K562 (cell line): ENCODE measurements at regions not wholly inside any gene's neighbourhood (a gene's known extent, or its start where the extent isn't known, plus 50 kb on each side); places are given as distances from the start of the nearest gene placed in this dataset.

ENCODE experiments used
- ATAC-seq: fragments of 200-7000 bp; cut with Tn5 transposase; 3 replicates; pipeline ENCODE4 v1.9.1; 2020; ENCODE audit warnings: moderate library complexity
- BruUV-seq: library from RNA; stranded (reverse); fragments of 400-500 nt; replicated peaks from 2 replicates; lab custom pipeline; 2021; lab: Mats Ljungman, UMichigan
- CTCF ChIA-PET: fragments of 300-600 bp; formaldehyde crosslinking; extraction: SDS; loops from one replicate; lab custom pipeline; 2021; ENCODE audit warnings: low intra/inter-chr PET ratio; lab: Yijun Ruan, JAX
- POLR2A ChIA-PET: fragments of 300-600, 350-650 bp; sonication (Branson Sonifier 250); formaldehyde crosslinking; extraction: SDS; loops from one replicate; lab custom pipeline; 2021; ENCODE audit warnings: antibody characterized with exemption, inconsistent platforms; lab: Yijun Ruan, JAX
- DNase-seq, 4 experiments: peaks; one replicate each; pipeline versions ENCODE4 v3.0.0 to v3.0.0-alpha.2; 2011 to 2018; ENCODE audit warnings: low spot score in 3 of 4, mixed read lengths in 3 of 4; ENCODE audit errors: extremely low read depth in 1 of 4
- FAIRE-seq: peaks from 2 replicates; lab custom pipeline; 2011; peaks lifted over from hg19 to GRCh38; lab: Jason Lieb, UNC
- H2AFZ ChIP-seq: 2 replicates; pipeline ENCODE4 v1.6.0; 2011; ENCODE audit warnings: low read depth, low read length, control low read depth, inconsistent platforms
- H3K27ac ChIP-seq: fragments of 200-600 bp; 3 replicates; pipeline ENCODE4 v1.8.0; 2011; ENCODE audit warnings: low read depth, mild to moderate bottlenecking, control low read depth, inconsistent platforms, low read length, moderate library complexity, mixed read lengths; ENCODE audit errors: extremely low read depth
- H3K27me3 ChIP-seq, 2 experiments: fragments of 300-600 bp in 1 of 2; 2 replicates in 1 of 2; 3 replicates in 1 of 2; pipeline versions ENCODE4 v1.6.0 to v1.8.0; 2011; ENCODE audit warnings: inconsistent platforms in 2 of 2, low read length in 2 of 2, mild to moderate bottlenecking in 1 of 2, mixed read lengths in 1 of 2, moderate library complexity in 1 of 2; ENCODE audit not compliant: control insufficient read depth in 2 of 2, insufficient read depth in 2 of 2
- H3K36me3 ChIP-seq: fragments of 300-600 bp; 3 replicates; pipeline ENCODE4 v1.8.0; 2011; ENCODE audit warnings: mild to moderate bottlenecking, low read length, inconsistent platforms; ENCODE audit not compliant: control insufficient read depth, insufficient read depth
- H3K4me1 ChIP-seq, 2 experiments: fragments of 200-600 bp in 1 of 2; replicated peaks in 1 of 2; 2 replicates in 1 of 2; 3 replicates in 1 of 2; pipeline versions ENCODE4 v1.5.1 to v1.8.0; 2011; ENCODE audit warnings: inconsistent platforms in 2 of 2, low read length in 2 of 2, mild to moderate bottlenecking in 1 of 2, mixed read lengths in 1 of 2, moderate library complexity in 1 of 2; ENCODE audit not compliant: control insufficient read depth in 2 of 2, insufficient read depth in 2 of 2
- H3K4me2 ChIP-seq: 2 replicates; pipeline ENCODE4 v1.6.1; 2011; ENCODE audit warnings: low read length, control low read depth, inconsistent platforms, mixed read lengths; ENCODE audit not compliant: insufficient read depth
- H3K4me3 ChIP-seq: fragments of 200-600 bp; sonication (generic), shearing (Covaris generic); 2 replicates; pipeline ENCODE4 v1.5.1; 2016; ENCODE audit warnings: control low read depth, inconsistent platforms
- H3K79me2 ChIP-seq: fragments of 200-600 bp; 3 replicates; pipeline ENCODE4 v1.8.0; 2011; ENCODE audit warnings: low read length, inconsistent platforms; ENCODE audit not compliant: control insufficient read depth, insufficient read depth
- H3K9ac ChIP-seq, 2 experiments: 2 replicates each; pipeline versions ENCODE4 v1.6.0 to v1.6.1; 2011; ENCODE audit warnings: low read depth in 2 of 2, low read length in 2 of 2, control low read depth in 1 of 2, inconsistent platforms in 1 of 2, mild to moderate bottlenecking in 1 of 2, mixed read lengths in 1 of 2; ENCODE audit not compliant: insufficient read depth in 1 of 2
- H3K9me1 ChIP-seq: one replicate; pipeline ENCODE4 v1.6.0; 2011; ENCODE audit warnings: inconsistent platforms, mild to moderate bottlenecking, low read length, moderate library complexity; ENCODE audit not compliant: control insufficient read depth, insufficient read depth
- H3K9me3 ChIP-seq: replicated peaks from 2 replicates; pipeline ENCODE4 v1.5.1; 2011; ENCODE audit warnings: low read depth, low read length, inconsistent platforms; ENCODE audit not compliant: control insufficient read depth, insufficient read depth
- H4K20me1 ChIP-seq: replicated peaks from 2 replicates; pipeline ENCODE4 v1.6.1; 2011; ENCODE audit warnings: low read length, inconsistent platforms, mixed read lengths; ENCODE audit not compliant: control insufficient read depth, insufficient read depth
- COPS2 ChIP-seq: fragments of 450-650 bp; conservative IDR thresholded peaks from 2 replicates; pipeline ENCODE4 v1.6.1; 2016; ENCODE audit warnings: mild to moderate bottlenecking, moderate library complexity
- DACH1 ChIP-seq: fragments of 450-650 bp; IDR thresholded peaks from 2 replicates; pipeline ENCODE4 v1.6.1; 2018; ENCODE audit not compliant: partially characterized antibody
- EHMT2 ChIP-seq: fragments of 450-650 bp; IDR thresholded peaks from 2 replicates; pipeline ENCODE4 v1.6.1; 2018; ENCODE audit warnings: antibody characterized with exemption
- GABPA ChIP-seq: fragments of 200-800 bp; sonication (Bioruptor generic); conservative IDR thresholded peaks from 2 replicates; pipeline ENCODE4 v1.6.1; 2016; ENCODE audit warnings: low read depth, missing genetic modification characterization, missing compliant biosample characterization
- GTF2B ChIP-seq: IDR thresholded peaks from 2 replicates; pipeline ENCODE4 v1.6.1; 2011; ENCODE audit not compliant: insufficient read length; ENCODE audit errors: extremely low read depth
- MBD2 ChIP-seq: sonication (generic); IDR thresholded peaks from 2 replicates; pipeline ENCODE4 v1.6.1; 2016; ENCODE audit warnings: low read depth, borderline replicate concordance
- MTA1 ChIP-seq: fragments of 450-650 bp; IDR thresholded peaks from 2 replicates; pipeline ENCODE4 v1.6.1; 2017; ENCODE audit warnings: borderline replicate concordance
- MTA2 ChIP-seq: fragments of 450-650 bp; IDR thresholded peaks from 2 replicates; pipeline ENCODE4 v1.6.1; 2016; ENCODE audit warnings: low read depth
- NCOA4 ChIP-seq: fragments of 450-650 bp; IDR thresholded peaks from 2 replicates; pipeline ENCODE4 v1.6.1; 2018; ENCODE audit warnings: mild to moderate bottlenecking; ENCODE audit not compliant: partially characterized antibody
- NCOR1 ChIP-seq: fragments of 450-650 bp; IDR thresholded peaks from 2 replicates; pipeline ENCODE4 v1.6.1; 2016; ENCODE audit warnings: mild to moderate bottlenecking, moderate library complexity
- NFIC ChIP-seq: fragments of 450-650 bp; IDR thresholded peaks from 2 replicates; pipeline ENCODE4 v1.6.1; 2017; ENCODE audit warnings: mild to moderate bottlenecking, inconsistent platforms
- TRIM28 ChIP-seq: fragments of 450-650 bp; IDR thresholded peaks from 2 replicates; pipeline ENCODE4 v1.6.1; 2017
- WGBS: fragments of 100-300 bp; shearing (Covaris generic); methylation state at CpG from one replicate; pipeline ENCODE4 v1.1.6; 2016; ENCODE audit warnings: low coverage, mixed read lengths; ENCODE audit not compliant: insufficient coverage; ENCODE audit errors: missing lambda C conversion rate; 5-methylcytosine and 5-hydroxymethylcytosine counted together
- in situ Hi-C: fragments of 300-500 bp; cut with MboI; formaldehyde crosslinking; loops from 4 replicates; pipeline ENCODE4 v1.15.0; 2018; ENCODE audit warnings: inconsistent platforms, mixed read lengths
- intact Hi-C: fragments of 100-400 bp; cut with micrococcal nuclease; formaldehyde crosslinking; loops from 2 replicates; pipeline ENCODE4 v1.14.2; 2022
- TF ChIP-seq, protein P1 (sequence below): sonication (generic); formaldehyde crosslinking; IDR thresholded peaks from 2 replicates; pipeline ENCODE4 v1.8.0; 2022; ENCODE audit warnings: missing genetic modification reagents, mild to moderate bottlenecking, moderate library complexity, borderline replicate concordance
- TF ChIP-seq, protein P2 (sequence below): sonication (generic); formaldehyde crosslinking; IDR thresholded peaks from 2 replicates; pipeline ENCODE4 v1.8.1; 2022; ENCODE audit warnings: missing genetic modification reagents

DNA sequence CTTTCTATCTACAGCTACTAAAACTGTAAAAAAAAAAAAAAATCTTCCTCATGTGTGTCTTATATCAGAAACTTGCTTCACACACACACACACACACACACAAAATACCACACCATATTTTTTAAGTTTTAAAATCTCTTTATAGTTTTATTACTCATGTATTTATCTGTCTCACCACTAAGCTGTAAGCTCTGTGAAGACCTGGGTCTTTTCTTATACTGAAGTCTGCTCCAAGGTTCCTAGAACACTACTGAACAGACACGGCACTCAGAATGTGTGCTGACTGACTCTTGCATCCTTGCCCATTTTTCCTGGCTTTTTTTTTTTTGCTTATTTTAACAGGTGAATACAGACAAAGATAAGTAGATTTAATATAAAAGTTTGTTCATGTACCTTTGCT lies 135.6 kb upstream of the CXXC4 start:
- in situ Hi-C loops: no loop called here
- no peaks in the 10 kb centered on the region for H3K9me3 ChIP-seq
- H3K36me3 ChIP-seq: no peaks in the 10 kb centered on the region
- ATAC-seq (no peak), FAIRE-seq (no peak), DNase-seq (no peak)
- no peak overlapping the region for H3K4me3 ChIP-seq
- no peak for TF ChIP-seq NFIC
- TF ChIP-seq NCOR1: no peak
- TF ChIP-seq EHMT2: no peak
- TF ChIP-seq, protein P1, sequence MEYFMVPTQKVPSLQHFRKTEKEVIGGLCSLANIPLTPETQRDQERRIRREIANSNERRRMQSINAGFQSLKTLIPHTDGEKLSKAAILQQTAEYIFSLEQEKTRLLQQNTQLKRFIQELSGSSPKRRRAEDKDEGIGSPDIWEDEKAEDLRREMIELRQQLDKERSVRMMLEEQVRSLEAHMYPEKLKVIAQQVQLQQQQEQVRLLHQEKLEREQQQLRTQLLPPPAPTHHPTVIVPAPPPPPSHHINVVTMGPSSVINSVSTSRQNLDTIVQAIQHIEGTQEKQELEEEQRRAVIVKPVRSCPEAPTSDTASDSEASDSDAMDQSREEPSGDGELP (CRISPR knock-in tag): no peak
- TF ChIP-seq GABPA (tag): no peak
- no peak for TF ChIP-seq COPS2
- intact Hi-C loops: no loop called here
- H3K9me1 ChIP-seq: no peaks in the 10 kb centered on the region
- no peaks in the 10 kb centered on the region for H3K79me2 ChIP-seq
- no peak overlapping the region for H3K4me2 ChIP-seq
- no peak overlapping the region for H3K9ac ChIP-seq
- H3K27me3 ChIP-seq: no peaks in the 10 kb centered on the region
- no TSS peak for BruUV-seq
- H2AFZ ChIP-seq: no peak overlapping the region
- no peaks in the 10 kb centered on the region for H3K4me1 ChIP-seq
- no peak overlapping the region for H3K27ac ChIP-seq
- WGBS: 8% methylated on average over 1 of the region's 1 CpG
- no peaks in the 10 kb centered on the region for H4K20me1 ChIP-seq
- ChIA-PET POLR2A (no interaction called here), CTCF (no interaction called here)

GRCh38 chr4:104631000-104631399 lies 136.3 kb upstream of the CXXC4 start:
- no TSS peak for BruUV-seq
- POLR2A ChIA-PET: interaction anchor here (0.9 kb wide), 1 partner anchor 10 kb away, joined by 3 read pairs; no protein-coding TSS in a partner anchor
- TF ChIP-seq TRIM28: no peak
- no peak for TF ChIP-seq DACH1
- no peak for TF ChIP-seq MBD2
- TF ChIP-seq MTA2: no peak
- TF ChIP-seq MTA1: no peak
- no peak for TF ChIP-seq GTF2B
- no peak for TF ChIP-seq NCOA4
- TF ChIP-seq, protein P2, sequence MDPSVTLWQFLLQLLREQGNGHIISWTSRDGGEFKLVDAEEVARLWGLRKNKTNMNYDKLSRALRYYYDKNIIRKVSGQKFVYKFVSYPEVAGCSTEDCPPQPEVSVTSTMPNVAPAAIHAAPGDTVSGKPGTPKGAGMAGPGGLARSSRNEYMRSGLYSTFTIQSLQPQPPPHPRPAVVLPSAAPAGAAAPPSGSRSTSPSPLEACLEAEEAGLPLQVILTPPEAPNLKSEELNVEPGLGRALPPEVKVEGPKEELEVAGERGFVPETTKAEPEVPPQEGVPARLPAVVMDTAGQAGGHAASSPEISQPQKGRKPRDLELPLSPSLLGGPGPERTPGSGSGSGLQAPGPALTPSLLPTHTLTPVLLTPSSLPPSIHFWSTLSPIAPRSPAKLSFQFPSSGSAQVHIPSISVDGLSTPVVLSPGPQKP (CRISPR knock-in tag): no peak

More at GRCh38 chr4:104631000-104631399, 136.3 kb upstream of the CXXC4 start:
- intact Hi-C loops (no loop called here), in situ Hi-C loops (no loop called here)
- FAIRE-seq: no peak
- H3K9me3 ChIP-seq: no peaks in the 10 kb centered on the region
- H3K4me3 ChIP-seq: no peak overlapping the region
- no peak overlapping the region for H3K27ac ChIP-seq
- no peak overlapping the region for H3K9ac ChIP-seq
- no peaks in the 10 kb centered on the region for H3K36me3 ChIP-seq
- no peak overlapping the region for H2AFZ ChIP-seq
- H3K79me2 ChIP-seq: no peaks in the 10 kb centered on the region
- ATAC-seq: no peak
- DNase-seq: no peak
- no peaks in the 10 kb centered on the region for H3K27me3 ChIP-seq
- CTCF ChIA-PET: no interaction called here
- H4K20me1 ChIP-seq: no peaks in the 10 kb centered on the region
- 0% methylated on average over 1 of the region's 1 CpG for WGBS
- H3K4me1 ChIP-seq: no peaks in the 10 kb centered on the region
- no peaks in the 10 kb centered on the region for H3K9me1 ChIP-seq
- no peak overlapping the region for H3K4me2 ChIP-seq
